Naive B cell (primary cell): ENCODE measurements at regions not wholly inside any gene's neighbourhood (a gene's known extent, or its start where the extent isn't known, plus 50 kb on each side); places are given as distances from the start of the nearest gene placed in this dataset.
"Not testable (repeated sequence)": the region's sequence is repeated elsewhere in the genome, so short reads cannot be mapped to it uniquely, and the experiment has no call there.

Experiments used
- ATAC-seq, 2 donors: fragments of 150-1000 bp; cut with Tn5 transposase; 2 replicates each; pipeline ENCODE4 v1.10.0; 2021; ENCODE audit warnings: low read depth in 2 of 2, mild to moderate bottlenecking in 2 of 2, moderate library complexity in 2 of 2
- DNase-seq: peaks from one replicate; pipeline ENCODE4 v3.0.0; 2022
- H3K27ac Mint-ChIP-seq, 6 donors: one replicate each; pipeline ENCODE4 v1.8.0; 2020 to 2022; ENCODE audit warnings: mild to moderate bottlenecking in 6 of 6, mixed read lengths in 6 of 6, moderate library complexity in 5 of 6, inconsistent platforms in 2 of 6
- H3K27me3 Mint-ChIP-seq, 3 donors: one replicate each; pipeline ENCODE4 v1.8.0; 2021 to 2022; ENCODE audit warnings: mixed read lengths in 3 of 3, mild to moderate bottlenecking in 1 of 3
- H3K36me3 Mint-ChIP-seq, 2 donors: one replicate each; pipeline ENCODE4 v1.8.0; 2020 to 2022; ENCODE audit warnings: mixed read lengths in 2 of 2, inconsistent platforms in 1 of 2, mild to moderate bottlenecking in 1 of 2
- H3K4me1 Mint-ChIP-seq, 3 donors: one replicate each; pipeline ENCODE4 v1.8.0; 2020 to 2022; ENCODE audit warnings: mixed read lengths in 3 of 3, inconsistent platforms in 1 of 3, mild to moderate bottlenecking in 1 of 3, moderate library complexity in 1 of 3
- H3K4me3 Mint-ChIP-seq, 8 donors: one replicate each; pipeline ENCODE4 v1.8.0; 2020 to 2022; ENCODE audit warnings: mild to moderate bottlenecking in 8 of 8, mixed read lengths in 8 of 8, moderate library complexity in 8 of 8, inconsistent platforms in 2 of 8
- H3K9me3 Mint-ChIP-seq, 7 donors: one replicate each; pipeline ENCODE4 v1.8.0; 2020 to 2022; ENCODE audit warnings: mixed read lengths in 7 of 7, mild to moderate bottlenecking in 5 of 7, inconsistent platforms in 2 of 7, moderate library complexity in 1 of 7

DNA sequence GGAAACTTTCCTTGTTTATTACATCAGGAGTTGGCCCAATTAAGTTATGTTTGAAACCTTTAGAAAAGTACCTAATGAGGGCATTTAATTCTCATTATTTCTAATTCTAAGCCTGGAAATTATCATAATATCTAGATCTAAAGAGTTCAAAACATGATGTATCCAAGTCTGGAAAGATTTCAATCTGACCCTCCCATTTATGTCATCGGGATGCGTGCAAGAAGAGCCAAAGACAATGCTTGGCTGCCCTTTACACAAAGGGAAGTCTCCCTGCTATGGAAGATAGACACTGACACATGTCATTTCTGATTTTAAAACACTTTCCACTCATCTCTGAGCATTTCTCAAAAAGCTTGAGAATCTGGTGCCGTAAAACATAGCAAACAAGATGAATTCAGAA is 222.4 kb downstream of the ANTXR2 start:
- Mint-ChIP-seq H3K36me3 (no peaks in the 10 kb centered on the region), H3K27me3 (peaks cover 0 to 6% (median 0%) of the 10 kb centered on the region in 3 donors), H3K27ac (no peak overlapping the region), H3K4me3 (no peak overlapping the region), H3K9me3 (peaks cover 0 to 5% (median 0%) of the 10 kb centered on the region in 7 donors), H3K4me1 (no peaks in the 10 kb centered on the region)
- no peak for ATAC-seq
- DNase-seq, result no peak

DNA sequence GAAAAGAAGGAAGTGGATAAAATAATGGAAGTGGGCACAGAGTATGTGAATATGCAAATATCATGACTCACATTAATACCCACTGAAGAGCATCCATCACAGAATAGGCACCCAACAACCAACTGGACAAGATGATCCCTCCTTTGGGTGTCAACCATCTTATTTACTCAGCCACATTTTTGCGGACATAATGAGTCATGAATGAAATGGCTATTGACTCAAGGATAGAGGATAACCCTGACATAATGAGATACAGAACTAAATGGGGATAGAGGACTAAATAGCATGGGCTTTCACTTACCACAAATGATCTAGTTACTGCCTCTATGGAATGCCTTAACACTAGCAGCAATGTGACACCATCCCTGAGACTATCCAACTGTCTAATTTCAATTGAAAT is 224.7 kb downstream of the ANTXR2 start:
- DNase-seq (no peak), ATAC-seq (no peak)
- H3K4me3 Mint-ChIP-seq, result no peak overlapping the region
- no peak overlapping the region for H3K27ac Mint-ChIP-seq
- peaks cover 4 to 22% (median 8%) of the 10 kb centered on the region in 7 donors for H3K9me3 Mint-ChIP-seq
- H3K36me3 Mint-ChIP-seq, result no peaks in the 10 kb centered on the region
- H3K27me3 Mint-ChIP-seq, result peaks cover 0 to 6% (median 0%) of the 10 kb centered on the region in 3 donors
- no peaks in the 10 kb centered on the region for H3K4me1 Mint-ChIP-seq

DNA sequence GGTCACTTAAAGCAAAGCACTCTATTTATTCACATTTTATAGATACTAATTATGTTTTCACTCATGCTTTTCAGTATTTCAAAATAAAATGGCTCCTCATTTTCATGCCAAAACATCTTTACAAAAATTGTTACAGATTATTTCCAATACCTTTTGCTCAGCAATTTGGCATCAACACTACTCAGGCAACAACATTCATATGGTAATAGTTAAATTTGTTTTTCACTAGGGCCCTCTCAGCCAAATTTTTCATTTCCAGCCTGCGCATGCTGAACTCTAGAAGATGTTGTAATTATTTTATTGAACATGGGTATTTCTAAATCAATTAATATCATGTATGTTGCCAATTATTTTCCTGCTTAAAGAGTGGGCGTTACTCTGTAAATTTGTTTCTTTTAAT is 225.6 kb downstream of the ANTXR2 start:
- DNase-seq (no peak), ATAC-seq (no peak)
- H3K9me3 Mint-ChIP-seq, result peaks cover 4 to 31% (median 14%) of the 10 kb centered on the region in 7 donors
- H3K4me3 Mint-ChIP-seq, result no peak overlapping the region
- H3K36me3 Mint-ChIP-seq, result no peaks in the 10 kb centered on the region
- no peaks in the 10 kb centered on the region for H3K4me1 Mint-ChIP-seq
- no peak overlapping the region for H3K27ac Mint-ChIP-seq
- H3K27me3 Mint-ChIP-seq, result peaks cover 0 to 6% (median 0%) of the 10 kb centered on the region in 3 donors

DNA sequence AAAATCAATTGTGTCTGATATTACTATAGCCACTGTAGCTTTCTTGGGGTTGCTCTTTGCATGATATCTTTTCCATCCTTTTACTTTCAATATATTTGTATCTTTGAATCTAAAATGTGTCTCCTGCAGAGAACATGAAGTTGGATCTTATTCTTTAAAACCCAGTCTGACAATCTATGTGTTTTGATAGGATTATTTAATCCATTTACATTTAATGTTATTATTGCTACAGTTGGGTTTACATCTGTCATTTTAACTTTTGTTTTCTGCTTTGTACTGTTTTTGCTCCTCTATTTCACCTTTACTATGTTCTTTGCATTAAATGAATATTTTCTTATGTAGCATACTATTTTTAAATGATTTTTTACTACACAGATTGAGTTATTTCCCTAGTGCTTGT is 230.9 kb downstream of the ANTXR2 start:
- no peak overlapping the region for H3K27ac Mint-ChIP-seq
- H3K27me3 Mint-ChIP-seq, result no peaks in the 10 kb centered on the region
- H3K9me3 Mint-ChIP-seq, result peaks cover 8 to 44% (median 30%) of the 10 kb centered on the region in 7 donors
- no peak for DNase-seq
- no peaks in the 10 kb centered on the region for H3K4me1 Mint-ChIP-seq
- no peak for ATAC-seq
- H3K4me3 Mint-ChIP-seq, result no peak overlapping the region
- no peaks in the 10 kb centered on the region for H3K36me3 Mint-ChIP-seq

DNA sequence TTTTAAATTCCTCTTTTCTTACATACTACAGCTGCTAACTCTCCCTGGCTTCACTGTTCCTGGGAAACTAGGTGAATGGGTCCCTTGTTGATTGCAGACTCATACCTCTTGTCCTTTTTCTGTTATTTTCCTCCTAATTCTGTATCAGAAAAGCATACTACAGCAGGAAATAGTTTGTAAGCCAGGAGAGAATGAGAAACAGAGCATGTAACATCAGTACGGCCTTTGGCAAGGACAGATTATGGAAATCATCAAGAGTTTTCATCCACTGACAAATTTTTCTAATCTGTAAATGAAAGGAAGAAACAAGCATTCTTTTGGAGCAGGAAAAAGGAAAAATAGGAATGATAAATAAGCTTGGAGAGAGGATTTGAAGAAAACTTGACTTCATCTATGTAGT is 239.2 kb downstream of the ANTXR2 start:
- no peak overlapping the region for H3K4me3 Mint-ChIP-seq
- peaks cover 0 to 31% (median 10%) of the 10 kb centered on the region in 7 donors for H3K9me3 Mint-ChIP-seq
- no peaks in the 10 kb centered on the region for H3K36me3 Mint-ChIP-seq
- H3K27ac Mint-ChIP-seq, result no peak overlapping the region
- no peaks in the 10 kb centered on the region for H3K27me3 Mint-ChIP-seq
- no peak for DNase-seq
- no peak for ATAC-seq
- no peaks in the 10 kb centered on the region for H3K4me1 Mint-ChIP-seq

DNA sequence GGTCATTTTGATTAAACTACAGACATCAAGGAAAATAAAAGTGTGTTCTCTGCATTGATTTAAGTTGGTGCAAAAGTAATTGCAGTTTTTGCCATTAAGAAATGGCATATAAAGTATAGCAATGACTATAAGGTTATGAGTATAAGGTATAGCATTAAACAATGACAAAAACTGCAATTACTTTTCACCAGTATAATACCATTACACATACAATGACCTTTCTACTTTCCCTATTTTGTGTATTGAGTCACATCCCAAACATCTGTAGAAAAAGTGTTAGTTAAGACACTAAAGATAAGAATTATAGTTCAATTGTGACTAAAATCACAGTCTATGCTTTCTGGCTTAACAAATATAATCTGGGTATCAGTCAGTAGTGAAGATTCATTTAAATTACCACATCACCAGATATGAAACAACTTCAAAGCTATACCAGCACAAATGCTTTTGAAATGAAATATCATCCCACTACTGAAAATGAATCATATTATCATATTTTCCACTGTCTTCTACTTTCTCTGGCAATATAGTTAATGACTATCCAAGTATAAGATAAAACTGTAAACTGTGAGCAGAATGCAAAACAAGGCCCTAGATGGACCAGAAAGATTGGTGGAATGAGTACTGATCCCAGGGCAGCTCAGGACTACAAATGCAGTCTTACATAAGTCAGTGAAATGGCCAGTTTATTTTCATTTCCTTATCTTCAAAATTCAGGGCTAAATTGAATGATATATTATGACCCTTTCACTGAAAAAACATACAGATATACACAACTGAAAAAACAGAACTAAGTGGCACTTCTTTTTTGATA is 241.1 kb downstream of the ANTXR2 start:
- Mint-ChIP-seq H3K9me3 (peaks cover 0 to 20% (median 5%) of the 10 kb centered on the region in 7 donors), H3K4me1 (no peaks in the 10 kb centered on the region), H3K36me3 (no peaks in the 10 kb centered on the region), H3K4me3 (no peak overlapping the region), H3K27ac (no peak overlapping the region), H3K27me3 (no peaks in the 10 kb centered on the region)
- ATAC-seq (no peak), DNase-seq (no peak)

DNA sequence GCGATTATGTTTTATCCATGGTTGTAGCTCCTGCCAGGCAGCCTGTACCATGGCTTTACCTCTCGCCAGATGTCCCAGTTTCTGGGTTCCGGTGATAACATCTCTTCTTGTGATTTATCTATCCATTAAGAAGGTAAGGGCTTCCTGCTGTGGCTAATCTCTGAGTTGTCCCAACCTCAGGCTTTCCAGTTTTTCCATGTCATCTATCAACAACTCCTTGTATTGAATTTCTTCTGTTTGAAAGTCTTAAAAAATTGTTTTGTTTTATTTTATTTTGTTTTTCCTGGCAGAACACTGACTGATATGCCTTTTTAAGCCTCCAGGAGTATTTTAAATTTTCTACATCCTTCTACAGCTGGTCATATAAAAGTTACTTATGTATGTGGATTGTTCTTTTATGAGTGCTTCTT is 241.9 kb downstream of the ANTXR2 start:
- DNase-seq (no peak), ATAC-seq (no peak)
- H3K27ac Mint-ChIP-seq, result no peak overlapping the region
- no peaks in the 10 kb centered on the region for H3K4me1 Mint-ChIP-seq
- no peaks in the 10 kb centered on the region for H3K36me3 Mint-ChIP-seq
- no peak overlapping the region for H3K4me3 Mint-ChIP-seq
- peaks cover 0 to 12% (median 0%) of the 10 kb centered on the region in 7 donors for H3K9me3 Mint-ChIP-seq
- H3K27me3 Mint-ChIP-seq, result no peaks in the 10 kb centered on the region

DNA sequence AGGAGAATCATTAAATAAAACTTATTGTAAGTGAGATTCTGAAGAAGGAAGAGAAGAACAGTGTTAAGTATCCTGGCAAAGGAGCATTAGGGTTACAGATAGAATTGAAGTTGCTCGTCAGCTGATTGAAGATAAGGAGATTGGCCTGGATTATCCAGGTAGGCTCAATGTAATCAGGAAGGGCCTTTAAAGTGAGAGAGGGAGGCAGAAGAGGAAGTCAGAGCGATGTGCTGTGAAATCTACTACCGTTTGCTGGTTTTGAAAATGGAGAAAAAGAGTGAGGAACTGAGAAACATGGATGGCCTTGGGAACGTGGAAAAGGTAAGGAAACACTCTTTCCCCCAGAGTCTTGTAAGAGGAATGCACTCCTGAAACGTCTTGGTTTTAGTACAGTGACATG is 245.7 kb downstream of the ANTXR2 start:
- Mint-ChIP-seq H3K9me3 (peaks cover 0 to 7% (median 4%) of the 10 kb centered on the region in 7 donors), H3K27ac (no peak overlapping the region), H3K4me1 (no peaks in the 10 kb centered on the region), H3K4me3 (no peak overlapping the region), H3K27me3 (no peaks in the 10 kb centered on the region), H3K36me3 (no peaks in the 10 kb centered on the region)
- ATAC-seq, result no peak
- DNase-seq, result no peak

DNA sequence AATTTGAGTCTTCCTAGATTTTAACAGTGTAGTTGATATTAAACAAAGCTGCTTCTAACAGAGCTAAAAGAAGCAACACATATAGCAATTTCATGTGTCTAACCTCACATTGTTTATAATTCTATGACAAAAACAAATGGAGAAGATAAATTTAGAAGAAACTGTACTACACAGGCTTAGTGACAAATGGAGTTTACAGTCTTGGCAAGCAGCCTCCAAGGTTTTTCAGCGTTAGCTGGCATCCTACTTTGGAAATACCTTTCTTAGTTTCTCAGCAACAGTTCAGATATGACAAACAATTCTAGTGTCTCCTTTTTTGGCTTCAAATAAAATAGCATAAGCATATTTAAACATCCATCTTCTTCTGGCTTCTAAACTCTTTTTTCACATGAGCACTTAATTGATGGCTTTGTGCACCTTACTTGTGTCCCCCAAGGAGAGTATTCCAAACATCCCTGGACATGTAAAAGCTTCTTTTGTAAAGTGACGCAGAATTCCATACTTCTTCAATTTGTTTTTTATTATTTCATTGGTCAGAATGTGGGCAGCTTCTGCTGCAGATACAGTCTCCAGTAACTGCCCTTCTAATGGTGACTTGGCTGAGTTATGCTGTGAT is 249.8 kb downstream of the ANTXR2 start:
- ATAC-seq, result no peak

DNA sequence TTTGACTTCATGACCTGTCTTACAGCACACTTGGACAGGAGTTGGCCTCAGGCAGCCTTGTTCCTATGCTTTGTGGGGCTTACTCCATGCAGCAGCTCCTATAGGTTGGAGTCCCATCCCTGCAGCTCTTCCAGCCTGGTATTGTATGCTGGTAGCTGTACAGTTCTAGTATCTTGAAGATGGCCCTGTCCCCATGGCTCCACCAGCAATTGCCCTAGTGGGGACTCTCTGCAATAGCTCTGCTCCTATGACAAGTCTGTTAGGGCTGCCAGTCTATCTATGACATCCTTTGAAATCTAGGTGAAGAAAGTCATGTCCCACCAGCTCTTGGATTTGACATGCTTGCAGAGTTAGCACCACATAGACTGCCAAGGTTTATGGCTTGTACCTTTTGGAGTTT is 252.6 kb downstream of the ANTXR2 start:
- DNase-seq, result no peak
- Mint-ChIP-seq H3K27ac (no peak overlapping the region), H3K4me3 (no peak overlapping the region), H3K36me3 (no peaks in the 10 kb centered on the region), H3K9me3 (peaks cover 3 to 26% (median 6%) of the 10 kb centered on the region in 7 donors), H3K4me1 (no peaks in the 10 kb centered on the region), H3K27me3 (no peaks in the 10 kb centered on the region)
- no peak for ATAC-seq

More for the DNA sequence above, 249.8 kb downstream of the ANTXR2 start:
- no peaks in the 10 kb centered on the region for H3K4me1 Mint-ChIP-seq
- no peaks in the 10 kb centered on the region for H3K36me3 Mint-ChIP-seq
- H3K4me3 Mint-ChIP-seq, result no peak overlapping the region
- H3K27ac Mint-ChIP-seq, result no peak overlapping the region
- peaks cover 0 to 9% (median 4%) of the 10 kb centered on the region in 7 donors for H3K9me3 Mint-ChIP-seq
- H3K27me3 Mint-ChIP-seq, result no peaks in the 10 kb centered on the region
- no peak for DNase-seq

DNA sequence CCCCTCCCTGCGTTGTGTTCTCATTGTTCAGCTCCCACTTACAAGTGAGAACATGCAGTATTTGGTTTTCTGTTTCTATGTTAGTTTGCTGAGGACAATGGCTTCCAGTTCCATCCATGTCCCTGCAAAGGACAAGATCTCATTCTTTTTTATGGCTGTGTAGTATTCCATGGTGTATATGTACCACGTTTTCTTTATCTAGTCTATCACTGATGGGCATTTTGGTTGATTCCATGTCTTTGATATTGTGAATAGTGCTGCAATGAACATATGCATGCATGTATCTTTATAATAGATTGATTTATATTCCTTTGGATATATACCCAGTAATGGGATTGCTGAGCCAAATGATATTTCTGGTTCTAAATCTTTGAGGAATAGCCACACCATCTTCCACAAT is 265.1 kb downstream of the ANTXR2 start:
- DNase-seq, H3K27me3 Mint-ChIP-seq, H3K4me3 Mint-ChIP-seq, ATAC-seq, H3K4me1 Mint-ChIP-seq, H3K36me3 Mint-ChIP-seq, H3K27ac Mint-ChIP-seq: not testable (repeated sequence)
- peaks cover 0 to 18% (median 5%) of the 10 kb centered on the region in 7 donors for H3K9me3 Mint-ChIP-seq

DNA sequence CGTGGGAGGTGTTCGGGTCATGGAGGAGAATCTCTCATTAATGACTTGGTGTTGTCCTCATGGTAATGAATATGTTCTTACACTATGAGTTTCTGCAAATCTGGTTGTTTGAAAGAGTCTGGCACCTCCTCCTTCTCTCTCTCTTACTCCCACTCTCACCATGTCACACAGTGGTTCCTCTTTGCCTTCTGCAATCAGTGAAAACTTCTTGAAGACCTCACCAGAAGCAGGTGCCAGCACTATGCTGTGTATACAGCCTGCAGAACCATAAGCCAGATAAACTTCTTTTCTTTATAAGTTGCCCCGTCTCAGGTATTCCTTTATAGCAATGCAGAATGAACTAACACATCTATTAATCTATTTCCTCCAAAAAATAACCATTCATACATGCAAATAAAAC is 275.0 kb downstream of the ANTXR2 start:
- no peaks in the 10 kb centered on the region for H3K4me1 Mint-ChIP-seq
- H3K4me3 Mint-ChIP-seq, result no peak overlapping the region
- H3K27ac Mint-ChIP-seq, result no peak overlapping the region
- H3K9me3 Mint-ChIP-seq, result peaks cover 0 to 15% (median 5%) of the 10 kb centered on the region in 7 donors
- H3K27me3 Mint-ChIP-seq, result no peaks in the 10 kb centered on the region
- DNase-seq (no peak), ATAC-seq (no peak)
- no peaks in the 10 kb centered on the region for H3K36me3 Mint-ChIP-seq

DNA sequence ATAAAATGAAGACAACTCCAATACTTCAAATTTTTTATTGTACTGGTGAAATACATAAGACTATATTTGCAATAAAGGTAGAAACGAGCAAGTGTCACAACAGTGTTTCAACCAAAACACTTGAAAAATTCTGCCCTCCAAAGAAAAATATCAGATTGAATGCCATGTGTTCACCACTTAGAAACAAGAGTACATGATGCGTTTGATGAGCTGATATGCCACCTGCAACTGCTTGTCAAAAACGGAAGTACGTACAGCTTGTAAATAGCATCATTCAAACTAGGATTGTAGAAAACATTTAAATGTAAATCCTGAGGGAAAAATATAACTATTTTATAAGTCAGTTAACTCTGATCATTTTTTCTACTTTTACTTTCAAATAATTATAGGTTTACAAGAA is 276.1 kb downstream of the ANTXR2 start:
- H3K36me3 Mint-ChIP-seq, result no peaks in the 10 kb centered on the region
- H3K4me3 Mint-ChIP-seq, result no peak overlapping the region
- ATAC-seq, result no peak
- no peaks in the 10 kb centered on the region for H3K4me1 Mint-ChIP-seq
- DNase-seq, result no peak
- H3K9me3 Mint-ChIP-seq, result peaks cover 0 to 22% (median 7%) of the 10 kb centered on the region in 7 donors
- H3K27ac Mint-ChIP-seq, result no peak overlapping the region
- no peaks in the 10 kb centered on the region for H3K27me3 Mint-ChIP-seq

DNA sequence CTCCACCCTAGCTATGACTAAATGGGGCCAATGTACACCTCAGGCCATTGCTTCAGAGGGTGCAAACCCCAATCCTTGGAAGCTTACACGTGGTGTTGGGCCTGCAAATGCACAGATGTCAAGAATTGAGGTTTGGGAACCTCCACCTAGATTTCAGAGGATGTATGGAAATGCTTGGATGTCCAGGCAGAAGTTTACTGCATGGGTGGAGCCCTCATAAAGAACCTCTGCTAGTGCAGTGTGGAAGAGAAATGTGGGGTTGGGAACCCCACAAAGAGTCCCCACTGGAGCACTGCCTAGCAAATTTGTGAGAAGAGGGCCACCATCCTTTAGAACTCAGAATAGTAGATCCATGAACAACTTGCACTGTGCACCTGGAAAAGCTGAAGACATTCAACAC is 284.1 kb downstream of the ANTXR2 start:
- no peak overlapping the region for H3K4me3 Mint-ChIP-seq
- H3K27ac Mint-ChIP-seq, result no peak overlapping the region
- DNase-seq (no peak), ATAC-seq (no peak)
- peaks cover 0 to 8% of the 10 kb centered on the region in 2 donors for H3K36me3 Mint-ChIP-seq
- peaks cover 12 to 58% (median 29%) of the 10 kb centered on the region in 7 donors for H3K9me3 Mint-ChIP-seq
- H3K27me3 Mint-ChIP-seq, result no peaks in the 10 kb centered on the region
- H3K4me1 Mint-ChIP-seq, result no peaks in the 10 kb centered on the region
